GM19025 (cell line): ENCODE measurements at regions not wholly inside any gene's neighbourhood (a gene's known extent, or its start where the extent isn't known, plus 50 kb on each side); places are given as distances from the start of the nearest gene placed in this dataset.

Source experiments
- ATAC-seq: cut with Tn5 transposase; IDR thresholded peaks from one replicate; pipeline ENCODE4 v1.9.1; 2021; ENCODE audit warnings: mild to moderate bottlenecking, low read depth, moderate library complexity; ENCODE audit not compliant: unreplicated experiment

GRCh38 chr21:35770101-35770945, 290.0 kb downstream of the SETD4 start:
- no peak for ATAC-seq

GRCh38 chr21:35768187-35768586, 292.1 kb downstream of the SETD4 start:
- no peak for ATAC-seq

GRCh38 chr21:35764586-35764985, 295.7 kb downstream of the SETD4 start:
- no peak for ATAC-seq

GRCh38 chr21:35764077-35764476, 296.2 kb downstream of the SETD4 start:
- ATAC-seq, result no peak

- ATAC-seq, result no peak
Measured at GRCh38 chr21:35754583-35754982, 305.7 kb downstream of the SETD4 start.

GRCh38 chr21:35753308-35753707, 307.0 kb downstream of the SETD4 start:
- ATAC-seq, result no peak

- ATAC-seq, result no peak
Measured at GRCh38 chr21:35751171-35751570, 309.2 kb downstream of the SETD4 start.

GRCh38 chr21:35749904-35750303, 310.4 kb downstream of the SETD4 start:
- ATAC-seq, result no peak

- no peak for ATAC-seq
Measured at GRCh38 chr21:35748678-35749314, 311.5 kb downstream of the SETD4 start.

- no peak for ATAC-seq
Measured at GRCh38 chr21:35743571-35743970, 316.8 kb downstream of the SETD4 start.

GRCh38 chr21:35738347-35738961, 321.9 kb downstream of the SETD4 start:
- ATAC-seq, result no peak

- ATAC-seq, result no peak
Measured at GRCh38 chr21:35737899-35738346, 322.4 kb downstream of the SETD4 start.

- ATAC-seq, result no peak
Measured at GRCh38 chr21:35737449-35737848, 322.9 kb downstream of the SETD4 start.

GRCh38 chr21:35732788-35733187, 327.5 kb downstream of the SETD4 start:
- ATAC-seq, result no peak

GRCh38 chr21:35730325-35730724, 330.0 kb downstream of the SETD4 start:
- ATAC-seq, result no peak

GRCh38 chr21:35727830-35728229, 332.5 kb downstream of the SETD4 start:
- ATAC-seq, result no peak

- ATAC-seq, result no peak
Measured at GRCh38 chr21:35724156-35724555, 336.2 kb downstream of the SETD4 start.

GRCh38 chr21:35721701-35722100, 338.6 kb downstream of the SETD4 start:
- ATAC-seq, result no peak

GRCh38 chr21:35720208-35720731, 340.1 kb downstream of the SETD4 start:
- ATAC-seq, result no peak

GRCh38 chr21:35719080-35719479, 341.2 kb downstream of the SETD4 start:
- no peak for ATAC-seq

- no peak for ATAC-seq
Measured at GRCh38 chr21:35716876-35717565, 343.3 kb downstream of the SETD4 start.
